ENCODE measurements at regions not wholly inside any gene's neighbourhood (a gene's known extent, or its start where the extent isn't known, plus 50 kb on each side); places are given as distances from the start of the nearest gene placed in this dataset.
"Not testable (repeated sequence)": the region's sequence is repeated elsewhere in the genome, so short reads cannot be mapped to it uniquely, and the experiment has no call there.

GRCh38 chr6:76839505-76839904 lies 623.8 kb downstream of the HTR1B start:
- 75 to 80% methylated on average over 2 of the region's 2 CpGs for WGBS, 2 donors
- H3K27me3 ChIP-seq (ENCODE audit: control insufficient read depth in 1 of 2, insufficient read depth in 2 of 2, low read length in 1 of 2): no peaks in the 10 kb centered on the region
- no peak overlapping the region for H3K27ac ChIP-seq (ENCODE audit: low read depth in 1 of 2, low read length in 2 of 2)
- H3K36me3 ChIP-seq (ENCODE audit: control insufficient read depth in 1 of 2, insufficient read depth in 2 of 2, low read length in 1 of 2): no peaks in the 10 kb centered on the region
- no peak for ATAC-seq (ENCODE audit: low FRiP score)
- peaks cover 0 to 4% of the 10 kb centered on the region in 2 donors for H3K4me1 ChIP-seq (ENCODE audit: control insufficient read depth in 1 of 2, insufficient read depth in 2 of 2, low read length in 2 of 2)
- DNase-seq: no peak
- no peak overlapping the region for H3K4me3 ChIP-seq (ENCODE audit: low read length in 2 of 2)
- intact Hi-C loops (cut with DNase I): no loop called here
- no peaks in the 10 kb centered on the region for H3K9me3 ChIP-seq (ENCODE audit: control insufficient read depth, low read length)

GRCh38 chr6:76837564-76837963 lies 625.7 kb downstream of the HTR1B start:
- Histone ChIP-seq H3K4me3 (ENCODE audit: low read length in 2 of 2) (no peak overlapping the region), H3K27ac (ENCODE audit: low read depth in 1 of 2, low read length in 2 of 2) (no peak overlapping the region), H3K9me3 (ENCODE audit: control insufficient read depth, low read length) (no peaks in the 10 kb centered on the region), H3K4me1 (ENCODE audit: control insufficient read depth in 1 of 2, insufficient read depth in 2 of 2, low read length in 2 of 2) (no peaks in the 10 kb centered on the region), H3K27me3 (ENCODE audit: control insufficient read depth in 1 of 2, insufficient read depth in 2 of 2, low read length in 1 of 2) (no peaks in the 10 kb centered on the region), H3K36me3 (ENCODE audit: control insufficient read depth in 1 of 2, insufficient read depth in 2 of 2, low read length in 1 of 2) (no peaks in the 10 kb centered on the region)
- ATAC-seq (ENCODE audit: low FRiP score): no peak
- intact Hi-C loops (cut with DNase I): no loop called here
- DNase-seq: no peak
- 66 to 78% methylated on average over 5 of the region's 5 CpGs for WGBS, 2 donors

- Histone ChIP-seq H3K4me3 (ENCODE audit: low read length in 2 of 2) (no peak overlapping the region), H3K36me3 (ENCODE audit: control insufficient read depth in 1 of 2, insufficient read depth in 2 of 2, low read length in 1 of 2) (no peaks in the 10 kb centered on the region), H3K27ac (ENCODE audit: low read depth in 1 of 2, low read length in 2 of 2) (no peak overlapping the region), H3K27me3 (ENCODE audit: control insufficient read depth in 1 of 2, insufficient read depth in 2 of 2, low read length in 1 of 2) (no peaks in the 10 kb centered on the region), H3K9me3 (ENCODE audit: control insufficient read depth, low read length) (no peaks in the 10 kb centered on the region), H3K4me1 (ENCODE audit: control insufficient read depth in 1 of 2, insufficient read depth in 2 of 2, low read length in 2 of 2) (no peaks in the 10 kb centered on the region)
- WGBS, 2 donors: 30 to 50% methylated on average over 1 of the region's 1 CpG
- DNase-seq (no peak), ATAC-seq (ENCODE audit: low FRiP score) (no peak)
- intact Hi-C loops (cut with DNase I): no loop called here
Measured at GRCh38 chr6:76835695-76836094, 627.6 kb downstream of the HTR1B start.

GRCh38 chr6:76835293-76835692 lies 628.0 kb downstream of the HTR1B start:
- 0% methylated on average over 1 of the region's 1 CpG for WGBS, 2 donors
- intact Hi-C loops (cut with DNase I): no loop called here
- H3K27me3 ChIP-seq (ENCODE audit: control insufficient read depth in 1 of 2, insufficient read depth in 2 of 2, low read length in 1 of 2): no peaks in the 10 kb centered on the region

GRCh38 chr6:76834399-76834798 lies 628.9 kb downstream of the HTR1B start:
- DNase-seq: no peak
- intact Hi-C loops (cut with DNase I): no loop called here
- H3K27ac ChIP-seq (ENCODE audit: low read depth in 1 of 2, low read length in 2 of 2): no peak overlapping the region
- H3K27me3 ChIP-seq (ENCODE audit: control insufficient read depth in 1 of 2, insufficient read depth in 2 of 2, low read length in 1 of 2): no peaks in the 10 kb centered on the region
- ATAC-seq (ENCODE audit: low FRiP score): no peak
- H3K4me3 ChIP-seq (ENCODE audit: low read length in 2 of 2): no peak overlapping the region
- H3K36me3 ChIP-seq (ENCODE audit: control insufficient read depth in 1 of 2, insufficient read depth in 2 of 2, low read length in 1 of 2): no peaks in the 10 kb centered on the region
- no peaks in the 10 kb centered on the region for H3K9me3 ChIP-seq (ENCODE audit: control insufficient read depth, low read length)
- no peaks in the 10 kb centered on the region for H3K4me1 ChIP-seq (ENCODE audit: control insufficient read depth in 1 of 2, insufficient read depth in 2 of 2, low read length in 2 of 2)

More at GRCh38 chr6:76835293-76835692, 628.0 kb downstream of the HTR1B start:
- DNase-seq (no peak), ATAC-seq (ENCODE audit: low FRiP score) (no peak)
- H3K9me3 ChIP-seq (ENCODE audit: control insufficient read depth, low read length): no peaks in the 10 kb centered on the region
- H3K4me1 ChIP-seq (ENCODE audit: control insufficient read depth in 1 of 2, insufficient read depth in 2 of 2, low read length in 2 of 2): no peaks in the 10 kb centered on the region
- H3K36me3 ChIP-seq (ENCODE audit: control insufficient read depth in 1 of 2, insufficient read depth in 2 of 2, low read length in 1 of 2): no peaks in the 10 kb centered on the region
- no peak overlapping the region for H3K27ac ChIP-seq (ENCODE audit: low read depth in 1 of 2, low read length in 2 of 2)
- no peak overlapping the region for H3K4me3 ChIP-seq (ENCODE audit: low read length in 2 of 2)

GRCh38 chr6:76831299-76831698 lies 632.0 kb downstream of the HTR1B start:
- no peaks in the 10 kb centered on the region for H3K36me3 ChIP-seq (ENCODE audit: control insufficient read depth in 1 of 2, insufficient read depth in 2 of 2, low read length in 1 of 2)
- 39 to 49% methylated on average over 3 of the region's 3 CpGs for WGBS, 2 donors
- no peak for ATAC-seq (ENCODE audit: low FRiP score)
- H3K27me3 ChIP-seq (ENCODE audit: control insufficient read depth in 1 of 2, insufficient read depth in 2 of 2, low read length in 1 of 2): no peaks in the 10 kb centered on the region
- H3K4me1 ChIP-seq (ENCODE audit: control insufficient read depth in 1 of 2, insufficient read depth in 2 of 2, low read length in 2 of 2): no peaks in the 10 kb centered on the region
- no peak for DNase-seq
- H3K9me3 ChIP-seq (ENCODE audit: control insufficient read depth, low read length): no peaks in the 10 kb centered on the region
- intact Hi-C loops (cut with DNase I): no loop called here
- no peak overlapping the region for H3K27ac ChIP-seq (ENCODE audit: low read depth in 1 of 2, low read length in 2 of 2)
- no peak overlapping the region for H3K4me3 ChIP-seq (ENCODE audit: low read length in 2 of 2)

GRCh38 chr6:76823578-76823977 lies 639.7 kb downstream of the HTR1B start:
- H3K4me1 ChIP-seq (ENCODE audit: control insufficient read depth in 1 of 2, insufficient read depth in 2 of 2, low read length in 2 of 2); H3K36me3 ChIP-seq (ENCODE audit: control insufficient read depth in 1 of 2, insufficient read depth in 2 of 2, low read length in 1 of 2); H3K4me3 ChIP-seq (ENCODE audit: low read length in 2 of 2); DNase-seq; H3K27ac ChIP-seq (ENCODE audit: low read depth in 1 of 2, low read length in 2 of 2); intact Hi-C loops (cut with DNase I); ATAC-seq (ENCODE audit: low FRiP score); H3K9me3 ChIP-seq (ENCODE audit: control insufficient read depth, low read length); H3K27me3 ChIP-seq (ENCODE audit: control insufficient read depth in 1 of 2, insufficient read depth in 2 of 2, low read length in 1 of 2): not testable (repeated sequence)
- 65 to 73% methylated on average over 6 of the region's 6 CpGs for WGBS, 2 donors

GRCh38 chr6:76818451-76818850 lies 644.8 kb downstream of the HTR1B start:
- H3K4me3 ChIP-seq (ENCODE audit: low read length in 2 of 2): no peak overlapping the region
- no peak for DNase-seq
- WGBS, 2 donors: 95 to 96% methylated on average over 4 of the region's 4 CpGs
- no peak for ATAC-seq (ENCODE audit: low FRiP score)
- H3K9me3 ChIP-seq (ENCODE audit: control insufficient read depth, low read length): peaks cover 2% of the 10 kb centered on the region
- H3K36me3 ChIP-seq (ENCODE audit: control insufficient read depth in 1 of 2, insufficient read depth in 2 of 2, low read length in 1 of 2): no peaks in the 10 kb centered on the region
- H3K27ac ChIP-seq (ENCODE audit: low read depth in 1 of 2, low read length in 2 of 2): no peak overlapping the region
- H3K27me3 ChIP-seq (ENCODE audit: control insufficient read depth in 1 of 2, insufficient read depth in 2 of 2, low read length in 1 of 2): no peaks in the 10 kb centered on the region
- intact Hi-C loops (cut with DNase I): no loop called here
- no peaks in the 10 kb centered on the region for H3K4me1 ChIP-seq (ENCODE audit: control insufficient read depth in 1 of 2, insufficient read depth in 2 of 2, low read length in 2 of 2)

- no peak for ATAC-seq (ENCODE audit: low FRiP score)
- Histone ChIP-seq H3K4me1 (ENCODE audit: control insufficient read depth in 1 of 2, insufficient read depth in 2 of 2, low read length in 2 of 2) (peaks cover 0 to 2% of the 10 kb centered on the region in 2 donors), H3K4me3 (ENCODE audit: low read length in 2 of 2) (no peak overlapping the region), H3K27ac (ENCODE audit: low read depth in 1 of 2, low read length in 2 of 2) (no peak overlapping the region), H3K27me3 (ENCODE audit: control insufficient read depth in 1 of 2, insufficient read depth in 2 of 2, low read length in 1 of 2) (no peaks in the 10 kb centered on the region), H3K9me3 (ENCODE audit: control insufficient read depth, low read length) (peaks cover 2% of the 10 kb centered on the region), H3K36me3 (ENCODE audit: control insufficient read depth in 1 of 2, insufficient read depth in 2 of 2, low read length in 1 of 2) (no peaks in the 10 kb centered on the region)
- WGBS, 2 donors: 93 to 94% methylated on average over 5 of the region's 5 CpGs
- intact Hi-C loops (cut with DNase I): no loop called here
- DNase-seq: peak in 1 of 2 donors; percentile 65
Measured at GRCh38 chr6:76817429-76817828, 645.9 kb downstream of the HTR1B start.

Data from aorta (tissue), 5 donors.